B cell (primary cell): ENCODE measurements at regions not wholly inside any gene's neighbourhood (a gene's known extent, or its start where the extent isn't known, plus 50 kb on each side); places are given as distances from the start of the nearest gene placed in this dataset.
A peak's percentile ranks its signal among the peaks of the same experiment; 100 is the strongest.

Experiments used
- ATAC-seq: fragments of 200-7000 bp; cut with Tn5 transposase; one replicate; pipeline ENCODE4 v1.10.0; 2021; ENCODE audit warnings: low read depth, mild to moderate bottlenecking, moderate number of reproducible peaks, moderate library complexity
- CTCF ChIA-PET: fragments of 350-600 bp; sonication (Branson Sonifier 250); formaldehyde crosslinking; loops from one replicate; lab custom pipeline; 2021; ENCODE audit warnings: antibody characterized with exemption, inconsistent platforms; lab: Charles Lee
- POLR2A ChIA-PET: fragments of 350-600 bp; sonication (Branson Sonifier 250); formaldehyde crosslinking; loops from one replicate; lab custom pipeline; 2021; ENCODE audit warnings: antibody characterized with exemption; lab: Charles Lee
- DNase-seq: peaks from one replicate; pipeline ENCODE4 v3.0.0; 2013
- H2AFZ ChIP-seq: 2 replicates; pipeline ENCODE4 v1.6.1; 2012; ENCODE audit warnings: mild to moderate bottlenecking, low read depth, low read length; ENCODE audit not compliant: insufficient read depth, poor library complexity, severe bottlenecking
- H3K27ac ChIP-seq, 2 donors: 1 replicate in 1 of 2; 2 replicates in 1 of 2; pipeline ENCODE4 v1.5.1; 2012 to 2013; ENCODE audit warnings: low read length in 2 of 2, mild to moderate bottlenecking in 2 of 2, moderate library complexity in 1 of 2
- H3K27me3 ChIP-seq, 4 experiments: fragments of 200-600 bp in 1 of 4; sonication (generic) in 1 of 4; replicated peaks in 1 of 4; 1 replicate in 2 of 4; 2 replicates in 2 of 4; pipeline versions ENCODE4 v1.6.1 to v1.7.0; 2013 to 2016; ENCODE audit warnings: low read length in 3 of 4, mild to moderate bottlenecking in 2 of 4, mixed read lengths in 1 of 4, moderate library complexity in 1 of 4; ENCODE audit not compliant: insufficient read depth in 4 of 4, control insufficient read depth in 3 of 4; ENCODE audit errors: control extremely low read depth in 1 of 4
- H3K36me3 ChIP-seq, 2 experiments: replicated peaks in 1 of 2; 1 replicate in 1 of 2; 2 replicates in 1 of 2; pipeline versions ENCODE4 v1.6.1 to v1.7.1; 2013; ENCODE audit warnings: low read length in 1 of 2; ENCODE audit not compliant: insufficient read depth in 2 of 2, control insufficient read depth in 1 of 2; ENCODE audit errors: control extremely low read depth in 1 of 2, extremely low read depth in 1 of 2
- H3K4me1 ChIP-seq, 2 donors: fragments of 200-600 bp in 1 of 2; sonication (generic) in 1 of 2; 1 replicate in 1 of 2; 2 replicates in 1 of 2; pipeline versions ENCODE4 v1.5.1 to v1.6.1; 2013 to 2017; ENCODE audit warnings: low read length in 2 of 2; ENCODE audit not compliant: control insufficient read depth in 2 of 2, insufficient read depth in 2 of 2
- H3K4me2 ChIP-seq: replicated peaks from 2 replicates; pipeline ENCODE3; 2012; ENCODE audit warnings: mild to moderate bottlenecking, low read depth, low read length; ENCODE audit not compliant: poor library complexity, severe bottlenecking
- H3K4me3 ChIP-seq, 5 experiments: fragments of 200-600 bp in 1 of 5; sonication (generic) in 1 of 5; 1 replicate in 3 of 5; 2 replicates in 2 of 5; pipeline versions ENCODE4 v1.5.1 to v1.7.0; 2011 to 2016; ENCODE audit warnings: low read length in 4 of 5, mild to moderate bottlenecking in 4 of 5, low read depth in 2 of 5, control low read depth in 1 of 5, moderate library complexity in 1 of 5; ENCODE audit not compliant: insufficient read depth in 1 of 5; ENCODE audit errors: control extremely low read depth in 1 of 5, extremely low read depth in 1 of 5
- H3K79me2 ChIP-seq: fragments of 200-600 bp; sonication (generic); one replicate; pipeline ENCODE4 v1.6.0; 2016; ENCODE audit warnings: low read length; ENCODE audit not compliant: control insufficient read depth, insufficient read depth
- H3K9ac ChIP-seq: fragments of 200-600 bp; sonication (generic); 2 replicates; pipeline ENCODE4 v1.6.1; 2017; ENCODE audit warnings: mild to moderate bottlenecking, low read length, moderate library complexity
- H3K9me3 ChIP-seq, 3 donors: one replicate each; pipeline versions ENCODE4 v1.6.1 to v1.7.1; 2013; ENCODE audit warnings: low read length in 2 of 3; ENCODE audit not compliant: control insufficient read depth in 2 of 3, insufficient read depth in 1 of 3; ENCODE audit errors: control extremely low read depth in 1 of 3
- H4K20me1 ChIP-seq: 2 replicates; pipeline ENCODE4 v1.6.0; 2012; ENCODE audit warnings: mild to moderate bottlenecking, low read length; ENCODE audit not compliant: insufficient read depth, control insufficient read depth, poor library complexity, severe bottlenecking
- H3K27ac Mint-ChIP-seq: one replicate; pipeline ENCODE4 v1.8.0; 2021; ENCODE audit warnings: mixed read lengths
- H3K27me3 Mint-ChIP-seq: one replicate; pipeline ENCODE4 v1.8.0; 2021; ENCODE audit warnings: mixed read lengths
- H3K4me1 Mint-ChIP-seq: one replicate; pipeline ENCODE4 v1.8.0; 2021; ENCODE audit warnings: mixed read lengths
- H3K4me3 Mint-ChIP-seq: one replicate; pipeline ENCODE4 v1.8.0; 2021; ENCODE audit warnings: mixed read lengths
- H3K9me3 Mint-ChIP-seq: one replicate; pipeline ENCODE4 v1.8.0; 2022; ENCODE audit warnings: mixed read lengths; ENCODE audit not compliant: insufficient read depth
- EZH2 ChIP-seq: IDR thresholded peaks from 2 replicates; pipeline ENCODE4 v1.6.1; 2012; ENCODE audit warnings: borderline replicate concordance, low read depth, mild to moderate bottlenecking, moderate library complexity, low read length; ENCODE audit not compliant: insufficient read depth, poor library complexity, severe bottlenecking
- WGBS: methylation state at CpG from one replicate; pipeline ENCODE4 v1.1.5; 2013; ENCODE audit warnings: missing lambda C conversion rate; ENCODE audit not compliant: insufficient coverage; 5-methylcytosine and 5-hydroxymethylcytosine counted together
- intact Hi-C: fragments of 100-400 bp; cut with micrococcal nuclease; formaldehyde crosslinking; loops from one replicate; pipeline ENCODE4 v1.10.0; 2022
- TF ChIP-seq, protein P1 (sequence below): fragments of 200-600 bp; IDR thresholded peaks from one replicate; pipeline ENCODE4 v1.8.0; 2022; ENCODE audit warnings: antibody characterized with exemption, mild to moderate bottlenecking

DNA sequence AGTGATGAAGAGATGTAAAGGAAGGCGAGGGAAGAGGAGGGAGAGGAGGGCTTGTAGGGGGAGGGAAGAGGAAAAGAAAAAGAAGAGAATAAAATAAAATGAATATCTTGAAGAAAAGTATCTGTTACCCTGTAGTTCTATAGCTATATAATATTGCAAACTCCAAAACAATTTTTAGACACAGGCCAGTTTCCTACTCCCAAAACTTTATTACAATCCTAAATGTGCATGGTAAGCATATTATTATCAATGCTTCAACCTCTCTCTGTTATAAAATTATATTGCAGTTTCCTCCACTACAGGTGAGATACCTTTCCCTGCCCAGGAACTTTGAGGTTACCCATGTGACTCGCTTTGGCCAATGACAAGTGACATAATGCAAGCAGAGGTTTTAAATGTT is 1351.6 kb upstream of the NRXN1 start:
- ChIA-PET CTCF (no interaction called here), POLR2A (no interaction called here)
- DNase-seq (no peak), ATAC-seq (no peak)
- Histone ChIP-seq H3K27ac (no peak overlapping the region), H4K20me1 (no peaks in the 10 kb centered on the region), H3K79me2 (no peaks in the 10 kb centered on the region), H3K4me2 (no peak overlapping the region), H3K4me1 (no peaks in the 10 kb centered on the region), H2AFZ (peak overlapping the region; percentile 15), H3K9me3 (peaks cover 0 to 6% (median 3%) of the 10 kb centered on the region in 3 donors), H3K4me3 (no peak overlapping the region), H3K9ac (no peak overlapping the region), H3K36me3 (no peaks in the 10 kb centered on the region), H3K27me3 (no peaks in the 10 kb centered on the region)
- intact Hi-C loops: no loop called here
- no peak overlapping the region for H3K4me3 Mint-ChIP-seq
- H3K9me3 Mint-ChIP-seq: peaks cover 2% of the 10 kb centered on the region
- no peaks in the 10 kb centered on the region for H3K27me3 Mint-ChIP-seq
- no peaks in the 10 kb centered on the region for H3K4me1 Mint-ChIP-seq
- no peak overlapping the region for H3K27ac Mint-ChIP-seq
- WGBS: 80% methylated on average over 1 of the region's 2 CpGs
- TF ChIP-seq, protein P1, sequence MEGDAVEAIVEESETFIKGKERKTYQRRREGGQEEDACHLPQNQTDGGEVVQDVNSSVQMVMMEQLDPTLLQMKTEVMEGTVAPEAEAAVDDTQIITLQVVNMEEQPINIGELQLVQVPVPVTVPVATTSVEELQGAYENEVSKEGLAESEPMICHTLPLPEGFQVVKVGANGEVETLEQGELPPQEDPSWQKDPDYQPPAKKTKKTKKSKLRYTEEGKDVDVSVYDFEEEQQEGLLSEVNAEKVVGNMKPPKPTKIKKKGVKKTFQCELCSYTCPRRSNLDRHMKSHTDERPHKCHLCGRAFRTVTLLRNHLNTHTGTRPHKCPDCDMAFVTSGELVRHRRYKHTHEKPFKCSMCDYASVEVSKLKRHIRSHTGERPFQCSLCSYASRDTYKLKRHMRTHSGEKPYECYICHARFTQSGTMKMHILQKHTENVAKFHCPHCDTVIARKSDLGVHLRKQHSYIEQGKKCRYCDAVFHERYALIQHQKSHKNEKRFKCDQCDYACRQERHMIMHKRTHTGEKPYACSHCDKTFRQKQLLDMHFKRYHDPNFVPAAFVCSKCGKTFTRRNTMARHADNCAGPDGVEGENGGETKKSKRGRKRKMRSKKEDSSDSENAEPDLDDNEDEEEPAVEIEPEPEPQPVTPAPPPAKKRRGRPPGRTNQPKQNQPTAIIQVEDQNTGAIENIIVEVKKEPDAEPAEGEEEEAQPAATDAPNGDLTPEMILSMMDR: no peak
- TF ChIP-seq EZH2: no peak

DNA sequence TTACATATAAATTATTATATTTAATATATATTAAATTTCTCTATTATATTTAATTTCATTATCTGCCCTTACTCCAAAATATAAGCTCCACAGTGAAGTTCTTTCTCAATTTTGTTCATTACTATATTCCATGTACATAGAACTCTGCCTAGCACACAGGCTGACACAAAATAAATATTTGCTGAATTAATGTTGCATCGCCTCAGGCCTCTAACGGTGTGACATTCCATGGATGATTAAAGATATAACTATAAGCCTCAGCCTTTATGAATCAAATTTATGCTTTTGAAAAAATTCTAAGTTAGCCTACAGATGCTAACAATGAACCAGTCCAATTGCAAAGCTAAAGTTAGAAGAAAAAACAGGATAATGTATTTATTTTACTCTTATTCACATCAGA is 1337.2 kb upstream of the NRXN1 start:
- no peaks in the 10 kb centered on the region for H3K36me3 ChIP-seq
- Mint-ChIP-seq H3K9me3 (peaks cover 5% of the 10 kb centered on the region), H3K27me3 (no peaks in the 10 kb centered on the region)

More for the DNA sequence above, 1337.2 kb upstream of the NRXN1 start:
- TF ChIP-seq, protein P1: no peak
- no peak for TF ChIP-seq EZH2
- Histone ChIP-seq H3K9ac (no peak overlapping the region), H3K27me3 (no peaks in the 10 kb centered on the region), H3K4me2 (no peak overlapping the region), H2AFZ (no peak overlapping the region), H3K4me1 (no peaks in the 10 kb centered on the region), H4K20me1 (no peaks in the 10 kb centered on the region), H3K79me2 (no peaks in the 10 kb centered on the region), H3K27ac (no peak overlapping the region), H3K9me3 (no peaks in the 10 kb centered on the region), H3K4me3 (no peak overlapping the region)
- ATAC-seq (no peak), DNase-seq (no peak)
- Mint-ChIP-seq H3K4me1 (no peaks in the 10 kb centered on the region), H3K4me3 (no peak overlapping the region), H3K27ac (no peak overlapping the region)
- POLR2A ChIA-PET: no interaction called here
- CTCF ChIA-PET: no interaction called here
- no CpG with 5 or more reads among the region's 2 CpGs for WGBS
- intact Hi-C loops: no loop called here
